Activated CD4-positive, CD25-positive, alpha-beta regulatory T cell treated with anti-CD3 and anti-CD28 coated beads, Interleukin-2, amount 50 U/mL, for 72 hours (primary cell): ENCODE measurements at regions not wholly inside any gene's neighbourhood (a gene's known extent, or its start where the extent isn't known, plus 50 kb on each side); places are given as distances from the start of the nearest gene placed in this dataset.
A peak's percentile ranks its signal among the peaks of the same experiment; 100 is the strongest.
"Not testable (repeated sequence)": the region's sequence is repeated elsewhere in the genome, so short reads cannot be mapped to it uniquely, and the experiment has no call there.

ENCODE experiments used
- DNase-seq: peaks from one replicate; pipeline ENCODE4 v3.0.0; 2021

DNA sequence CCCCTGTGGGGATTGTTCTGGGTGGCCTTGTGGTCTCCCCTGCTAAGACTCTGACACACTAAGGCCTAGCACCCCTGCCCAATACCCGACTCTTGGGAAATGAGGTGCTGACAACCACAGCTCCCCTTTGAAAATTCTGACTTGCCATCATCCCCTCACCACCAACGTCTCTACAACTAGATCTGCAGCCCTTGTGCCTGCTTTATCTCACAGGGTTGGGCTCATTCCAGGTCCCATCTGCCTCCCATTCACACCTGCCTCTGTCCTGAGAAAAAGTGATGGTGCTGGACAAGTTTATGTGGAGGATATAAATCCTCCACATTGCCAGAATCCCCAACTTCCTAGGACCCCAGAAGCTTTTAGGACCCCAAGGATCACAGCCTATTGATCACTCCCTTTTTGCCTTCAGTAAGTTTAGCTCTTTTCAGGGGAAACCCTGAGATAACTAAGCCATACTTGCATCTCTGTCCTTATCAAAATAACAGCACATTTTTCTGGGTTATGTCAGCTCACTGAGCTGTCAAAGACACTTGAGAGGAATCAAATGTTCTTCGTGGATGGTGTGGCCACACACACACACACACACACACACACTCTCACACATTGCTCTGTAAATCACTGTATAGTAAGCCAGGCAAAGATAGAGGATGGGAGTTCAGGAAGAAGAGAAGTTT lies 136.8 kb upstream of the CES5A start:
- no peak for DNase-seq

DNA sequence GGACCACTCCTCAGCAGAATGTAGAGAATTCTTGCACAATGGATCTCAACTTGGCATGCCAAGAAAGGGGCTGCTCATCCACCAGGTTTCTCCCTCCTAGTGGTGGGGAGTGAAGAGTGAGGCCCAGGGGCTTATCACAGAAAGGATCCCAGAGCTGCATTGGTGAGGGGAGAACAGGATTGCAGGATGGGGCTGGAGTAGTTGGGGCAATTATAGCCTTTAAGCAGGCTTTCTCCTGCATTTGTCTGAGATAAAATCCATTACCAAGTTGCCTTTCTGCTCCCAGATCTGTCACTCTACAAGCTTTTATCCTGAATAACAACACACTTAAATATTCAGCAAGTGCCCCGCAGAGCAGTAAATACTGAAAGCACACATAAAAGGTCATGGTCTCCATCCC lies 130.8 kb upstream of the CES5A start:
- no peak for DNase-seq

DNA sequence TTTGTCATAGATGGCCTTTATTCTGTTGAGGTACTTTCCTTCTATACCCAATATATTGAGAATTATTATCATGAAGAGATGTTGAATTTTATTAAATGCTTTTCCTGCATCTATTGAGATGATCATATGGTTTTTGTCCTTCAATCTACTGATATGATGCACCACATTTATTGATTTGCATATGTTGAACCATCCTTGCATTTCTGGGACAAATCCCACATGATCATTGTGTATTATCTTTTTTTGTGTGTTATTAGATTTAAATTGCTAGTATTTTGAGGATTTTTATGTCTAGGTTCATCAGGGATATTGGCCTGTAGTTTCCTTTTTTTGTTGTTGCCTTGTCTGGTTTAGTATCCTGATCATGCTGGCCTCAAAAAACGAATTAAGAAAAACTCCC lies 124.5 kb upstream of the CES5A start:
- no peak for DNase-seq

GRCh38 chr16:55993088-55993487 lies 117.9 kb upstream of the CES5A start:
- no peak for DNase-seq

- DNase-seq, result no peak
Observed at GRCh38 chr16:55992551-55992950, 117.4 kb upstream of the CES5A start.

DNA sequence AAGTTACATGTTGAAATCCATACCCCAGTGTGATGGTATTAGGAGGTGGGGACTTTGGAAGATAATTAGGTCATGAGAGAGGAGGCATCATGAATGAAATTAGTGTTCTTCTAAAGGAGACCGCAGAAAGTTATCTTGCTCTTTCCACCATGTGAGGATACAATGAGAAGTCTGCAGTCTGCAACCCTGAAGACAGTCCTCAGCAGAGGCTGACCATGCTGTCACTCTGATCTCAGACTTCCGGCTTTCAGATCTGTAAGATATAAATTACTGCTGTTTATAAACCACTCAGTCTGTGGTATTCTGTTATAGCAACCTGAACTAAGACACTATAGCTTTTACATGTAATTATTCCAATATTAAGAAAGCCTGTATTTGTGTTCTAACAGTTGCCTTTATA lies 116.7 kb upstream of the CES5A start:
- no peak for DNase-seq

DNA sequence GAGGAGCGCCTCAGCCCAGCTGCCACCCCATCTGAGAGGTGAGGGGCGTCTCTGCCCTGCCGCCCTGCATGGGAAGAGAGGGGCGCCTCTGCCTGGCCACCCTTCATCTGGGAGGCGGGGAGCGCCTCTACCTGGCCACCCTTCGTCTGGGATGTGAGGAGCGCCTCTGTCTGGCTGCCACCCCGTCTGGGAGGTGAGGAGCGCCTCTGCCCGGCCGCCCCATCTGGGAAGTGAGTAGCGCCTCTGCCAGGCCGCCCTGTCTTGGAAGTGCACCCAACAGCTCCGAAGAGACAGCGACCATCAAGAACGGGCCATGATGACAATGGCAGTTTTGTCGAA lies 114.4 kb upstream of the CES5A start:
- no peak for DNase-seq

GRCh38 chr16:55988850-55989568 lies 113.8 kb upstream of the CES5A start:
- not testable (repeated sequence) for DNase-seq

DNA sequence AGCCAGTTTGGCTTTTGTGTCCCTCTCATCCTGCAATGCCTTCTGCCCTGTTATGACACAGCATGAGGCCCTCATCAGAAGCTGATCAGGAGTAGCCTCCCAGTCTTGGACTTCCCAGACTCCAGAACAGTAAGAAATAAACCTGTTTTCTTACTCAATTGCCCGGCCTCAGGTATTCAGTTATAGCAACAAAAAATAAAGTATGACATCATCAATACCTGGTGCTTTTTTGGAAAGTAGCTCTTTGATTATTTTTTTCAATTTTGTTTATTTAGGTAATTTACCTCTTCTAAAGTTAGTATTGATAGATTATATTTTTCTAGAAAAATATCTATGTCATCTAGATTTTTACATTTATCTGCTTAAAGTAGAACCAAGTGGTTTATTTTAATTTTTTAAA lies 112.8 kb upstream of the CES5A start:
- no peak for DNase-seq

- no peak for DNase-seq
Observed at GRCh38 chr16:55982597-55982996, 107.4 kb upstream of the CES5A start.

DNA sequence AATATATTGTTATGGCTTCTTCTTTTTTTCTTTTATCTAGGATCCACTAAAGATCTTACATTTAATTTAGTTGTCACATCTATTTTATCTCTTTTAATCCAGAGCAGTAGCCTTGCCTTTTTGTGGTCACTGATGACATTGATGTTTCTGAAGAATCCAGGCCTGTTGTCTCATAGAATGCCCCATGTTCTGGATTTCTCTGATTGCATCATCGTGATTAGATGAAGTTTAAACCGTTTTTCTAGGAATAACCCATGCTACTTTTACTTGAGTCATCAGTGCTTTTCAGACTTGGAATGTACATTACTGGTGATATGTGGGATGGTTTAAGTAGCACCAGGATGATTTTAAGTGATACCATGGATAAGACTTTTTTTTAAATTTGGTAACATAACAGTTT lies 106.4 kb upstream of the CES5A start:
- DNase-seq, result no peak

GRCh38 chr16:55976815-55977214 lies 101.6 kb upstream of the CES5A start:
- no peak for DNase-seq

DNA sequence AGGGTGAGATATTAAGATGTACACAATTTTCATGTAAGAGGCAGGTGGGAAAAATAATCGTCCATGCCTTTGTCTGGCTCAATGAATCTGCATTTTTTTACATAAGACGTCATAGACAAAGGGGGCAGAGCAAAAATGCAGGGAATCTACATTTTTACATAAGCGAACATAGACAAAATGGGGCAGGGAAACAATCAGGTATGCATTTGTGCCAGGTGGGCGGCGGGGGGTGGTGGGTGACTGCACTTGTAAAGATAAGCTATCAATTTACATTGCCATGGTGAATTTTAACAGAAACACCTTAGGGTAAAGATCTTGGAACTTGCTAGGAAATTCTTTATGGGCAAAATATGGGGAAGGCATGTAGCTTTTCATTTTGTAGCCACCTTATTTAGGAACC lies 96.3 kb upstream of the CES5A start:
- DNase-seq, result no peak

GRCh38 chr16:55968221-55968620 lies 93.0 kb upstream of the CES5A start:
- no peak for DNase-seq

- DNase-seq, result no peak
Observed at GRCh38 chr16:55964923-55965475, 89.8 kb upstream of the CES5A start.

GRCh38 chr16:55955845-55956244 lies 80.7 kb upstream of the CES5A start:
- DNase-seq, result no peak

GRCh38 chr16:55955424-55955823 lies 80.3 kb upstream of the CES5A start:
- DNase-seq, result no peak

GRCh38 chr16:55954906-55955305 lies 79.7 kb upstream of the CES5A start:
- DNase-seq, result no peak

DNA sequence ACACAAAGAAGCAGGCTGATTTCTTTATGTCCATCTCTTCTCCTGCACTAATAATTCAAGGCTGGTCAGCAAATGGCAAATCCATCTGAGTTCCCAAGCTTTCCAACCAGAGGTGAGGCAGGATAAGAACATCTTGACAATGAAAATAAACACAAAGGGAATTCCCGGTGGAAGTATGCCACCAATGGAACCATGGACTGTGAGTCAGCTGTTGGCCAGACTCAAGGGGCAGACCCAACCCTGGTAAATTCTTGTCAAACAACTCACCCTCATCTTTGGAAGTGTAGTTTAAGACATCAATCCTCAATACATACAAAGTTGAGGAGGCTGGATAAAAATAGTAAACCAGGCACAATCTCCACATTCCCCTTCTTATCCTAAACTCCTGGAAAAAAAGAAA lies 74.3 kb upstream of the CES5A start:
- no peak for DNase-seq

- DNase-seq, result no peak
Observed at GRCh38 chr16:55948230-55948629, 73.1 kb upstream of the CES5A start.

DNA sequence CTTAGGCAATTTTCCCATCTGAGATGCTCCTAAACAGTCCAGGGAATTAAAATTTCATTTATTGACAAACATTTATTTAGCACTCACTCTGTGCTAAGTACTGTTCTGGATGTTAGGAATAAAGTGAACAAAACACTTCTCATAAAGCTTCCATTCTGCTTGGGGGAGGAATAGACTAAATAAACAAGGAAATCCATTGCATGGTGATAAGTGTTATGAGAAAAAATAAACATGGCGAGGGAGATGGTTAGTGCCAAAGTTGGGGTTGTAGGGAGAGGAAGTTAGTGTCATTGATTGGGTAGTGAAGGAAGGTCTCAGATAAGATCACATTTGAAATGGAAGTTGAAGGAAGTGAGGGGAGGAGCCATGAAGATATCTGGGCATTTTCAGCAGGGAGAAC lies 72.2 kb upstream of the CES5A start:
- DNase-seq, result no peak

- peak; percentile 45 for DNase-seq
Observed at GRCh38 chr16:55944377-55944802, 69.2 kb upstream of the CES5A start.

- no peak for DNase-seq
Observed at GRCh38 chr16:55943267-55943666, 68.1 kb upstream of the CES5A start.

DNA sequence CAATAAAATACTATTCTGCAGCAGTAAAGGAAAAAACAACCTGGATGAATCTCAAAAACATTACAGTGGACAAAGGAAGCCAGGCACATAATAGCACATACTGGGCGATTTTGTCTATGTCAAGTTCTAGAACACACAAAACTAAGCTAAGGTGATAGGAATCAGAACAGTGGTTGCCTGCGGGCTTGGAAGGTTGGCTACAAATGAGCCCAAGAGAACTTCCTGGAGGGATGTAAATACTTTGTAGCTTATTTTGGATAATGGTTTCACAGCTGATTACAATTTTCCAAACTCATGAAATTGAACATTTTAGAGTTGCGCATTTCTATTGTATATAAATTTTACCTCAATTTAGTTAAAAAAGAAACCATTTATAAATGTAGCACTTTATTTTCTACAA lies 67.6 kb upstream of the CES5A start:
- DNase-seq, result no peak

GRCh38 chr16:55941552-55941951 lies 66.4 kb upstream of the CES5A start:
- DNase-seq, result no peak
